GM18909 (cell line): ENCODE measurements at regions not wholly inside any gene's neighbourhood (a gene's known extent, or its start where the extent isn't known, plus 50 kb on each side); places are given as distances from the start of the nearest gene placed in this dataset.
A peak's percentile ranks its signal among the peaks of the same experiment; 100 is the strongest.
"Not testable (repeated sequence)": the region's sequence is repeated elsewhere in the genome, so short reads cannot be mapped to it uniquely, and the experiment has no call there.

Source experiments
- ATAC-seq: cut with Tn5 transposase; IDR thresholded peaks from one replicate; pipeline ENCODE4 v1.9.1; 2021; ENCODE audit warnings: mild to moderate bottlenecking; ENCODE audit not compliant: unreplicated experiment, poor library complexity

DNA sequence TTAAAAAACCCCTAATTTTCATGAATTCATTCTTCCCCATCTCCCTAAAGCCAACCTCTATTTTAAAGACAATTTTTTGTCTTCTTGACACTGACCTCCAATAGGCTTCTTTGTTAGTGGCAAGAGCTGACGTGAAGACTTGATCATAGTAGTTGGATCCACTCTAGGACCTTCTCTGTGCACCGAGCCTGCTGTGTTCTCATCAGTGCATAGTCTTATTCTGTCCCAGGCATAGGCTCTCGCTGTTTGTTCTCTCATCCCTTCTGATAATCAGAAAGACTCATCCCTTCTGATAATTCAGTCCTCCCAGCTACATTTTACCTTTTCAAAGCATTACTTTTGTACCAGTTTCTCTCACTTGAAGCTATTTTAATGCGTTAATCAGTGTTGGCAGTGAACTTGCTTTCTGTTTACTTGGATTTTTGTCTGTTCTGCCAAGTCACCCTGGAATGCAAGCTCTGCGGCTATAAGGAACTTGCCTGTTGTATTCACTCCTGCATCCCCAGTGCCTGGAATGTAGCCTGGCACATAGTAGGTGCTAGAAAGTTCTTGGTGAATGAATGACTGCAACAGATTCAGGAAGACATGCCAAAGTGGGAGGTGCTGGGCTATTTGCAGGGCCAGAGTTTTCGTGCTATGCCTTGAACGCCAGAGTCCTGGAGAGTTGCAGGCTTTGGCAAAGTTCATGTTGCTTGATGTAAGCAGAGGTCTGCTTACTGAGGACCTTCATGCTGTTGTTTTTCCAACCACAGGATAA, 147.6 kb upstream of the MPHOSPH6 start:
- no peak for ATAC-seq

DNA sequence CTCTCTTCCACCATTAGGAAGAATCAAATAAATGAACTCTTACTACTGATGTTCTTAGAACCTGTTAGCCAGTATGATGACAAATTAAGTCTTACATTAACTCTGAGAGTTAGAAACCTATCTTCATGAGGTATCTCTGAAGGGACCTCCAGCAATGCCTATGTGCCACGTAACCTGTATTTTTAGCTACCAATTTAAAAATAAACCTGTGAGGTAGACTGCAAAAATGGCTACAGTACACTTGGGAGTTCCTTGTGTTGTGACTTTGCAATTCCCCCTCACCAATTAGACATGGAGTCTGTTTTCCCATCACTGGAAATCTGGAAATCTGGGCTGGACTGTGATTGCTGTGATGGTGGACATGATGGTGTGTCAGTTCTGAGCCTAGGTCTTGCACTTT, 143.7 kb upstream of the MPHOSPH6 start:
- no peak for ATAC-seq

DNA sequence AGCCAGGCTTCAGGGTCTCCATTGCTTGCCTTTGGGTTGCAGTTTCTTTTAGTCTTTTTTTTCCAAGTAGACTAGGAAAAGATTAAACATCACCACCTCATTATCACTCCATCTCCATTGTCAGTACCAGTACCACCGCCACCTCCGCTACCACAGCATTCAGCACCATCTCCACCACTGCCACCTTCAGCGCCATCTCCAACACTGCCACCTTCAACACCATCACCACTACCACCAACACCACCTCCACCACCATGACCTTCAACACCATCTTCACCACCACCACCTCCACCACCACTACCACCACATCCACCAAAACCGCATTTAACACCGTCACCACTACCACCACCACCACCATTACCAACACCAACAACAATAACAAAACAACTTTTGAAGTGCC, 141.5 kb upstream of the MPHOSPH6 start:
- ATAC-seq: no peak

DNA sequence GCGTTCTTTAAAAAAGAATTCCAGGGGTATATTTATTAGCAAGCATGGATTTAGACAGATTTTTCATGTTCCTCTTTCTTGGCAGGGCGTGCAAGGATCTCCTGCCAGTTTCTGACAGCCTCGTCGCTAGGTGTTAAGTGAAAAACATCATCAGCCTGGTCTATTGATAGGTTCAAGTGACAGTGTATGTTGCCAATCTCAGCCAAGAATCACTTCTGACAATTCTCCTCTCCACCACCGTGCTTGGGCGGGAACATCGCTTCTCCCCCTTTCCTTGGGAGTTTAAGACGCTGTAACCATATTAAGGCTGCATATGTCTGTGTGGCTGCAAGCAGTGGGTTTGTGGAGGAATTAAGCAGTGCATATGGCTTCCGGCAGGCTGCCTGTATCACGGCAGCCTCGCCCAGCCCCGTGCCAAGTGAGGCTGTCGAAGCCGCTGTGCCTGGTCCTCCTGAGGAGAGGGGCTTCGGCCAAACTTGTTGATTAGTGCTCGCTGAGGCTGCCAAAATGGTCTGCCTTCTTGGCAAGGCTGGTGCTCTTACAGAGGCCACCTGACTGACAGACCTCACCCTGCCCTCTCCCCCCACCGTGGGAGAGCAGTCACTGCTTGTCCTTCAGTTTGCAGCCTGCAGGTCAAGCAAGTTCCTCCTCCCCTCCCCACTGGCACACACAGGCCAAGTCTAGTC, 132.2 kb upstream of the MPHOSPH6 start:
- no peak for ATAC-seq

DNA sequence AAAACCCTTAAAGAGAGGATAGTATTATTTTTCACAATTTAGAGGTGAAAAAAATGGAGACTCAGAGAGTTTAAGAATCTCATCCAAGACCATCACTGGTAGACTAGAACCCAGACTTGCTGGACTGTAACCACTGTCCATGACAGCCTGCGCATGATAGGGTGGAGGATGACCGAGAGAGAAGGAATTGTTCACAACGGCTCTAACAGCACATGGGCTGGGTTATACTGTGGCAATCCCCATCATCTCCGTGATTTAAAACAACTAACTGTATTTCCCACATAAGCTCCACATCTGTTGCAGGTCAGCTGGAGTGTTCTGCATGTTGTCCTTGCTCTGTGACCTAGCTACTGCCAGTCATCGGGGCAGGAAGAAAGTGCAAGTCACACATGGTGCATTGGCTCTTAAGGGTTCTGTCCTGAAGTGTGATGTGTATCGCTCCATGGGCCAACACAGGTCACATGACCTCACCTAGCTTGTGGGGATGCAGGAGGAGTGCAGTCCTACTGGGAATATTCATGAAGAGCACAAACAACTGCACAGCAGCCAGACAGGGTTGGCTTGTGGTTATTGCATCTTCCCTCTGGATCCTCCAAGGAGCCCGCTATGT, 131.2 kb upstream of the MPHOSPH6 start:
- ATAC-seq: no peak

DNA sequence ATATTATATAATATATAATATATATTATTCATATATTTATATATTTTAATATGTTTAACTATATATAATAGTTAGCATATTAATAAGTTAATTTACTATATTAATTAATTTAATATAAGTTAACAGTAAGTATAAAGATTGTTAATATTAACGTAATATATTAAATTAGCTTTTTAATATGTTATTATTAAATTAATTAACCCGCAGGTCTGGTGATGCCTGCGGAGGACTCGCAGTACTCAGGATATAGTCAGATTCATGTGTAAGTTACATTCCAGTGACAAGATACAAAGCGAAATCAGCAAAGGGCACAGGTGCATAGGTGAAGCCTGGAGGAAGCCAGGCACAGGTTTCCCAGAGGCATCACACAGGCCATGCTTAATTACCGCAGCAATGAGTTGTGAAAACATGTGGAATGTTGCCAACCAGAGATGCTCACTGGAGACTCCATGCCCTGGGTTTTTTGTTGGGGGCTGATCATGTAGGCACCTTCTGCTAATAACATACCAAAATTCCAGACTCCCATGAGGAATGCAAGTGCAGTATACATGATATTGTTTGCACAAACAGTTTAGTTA, 130.4 kb upstream of the MPHOSPH6 start:
- ATAC-seq: no peak

DNA sequence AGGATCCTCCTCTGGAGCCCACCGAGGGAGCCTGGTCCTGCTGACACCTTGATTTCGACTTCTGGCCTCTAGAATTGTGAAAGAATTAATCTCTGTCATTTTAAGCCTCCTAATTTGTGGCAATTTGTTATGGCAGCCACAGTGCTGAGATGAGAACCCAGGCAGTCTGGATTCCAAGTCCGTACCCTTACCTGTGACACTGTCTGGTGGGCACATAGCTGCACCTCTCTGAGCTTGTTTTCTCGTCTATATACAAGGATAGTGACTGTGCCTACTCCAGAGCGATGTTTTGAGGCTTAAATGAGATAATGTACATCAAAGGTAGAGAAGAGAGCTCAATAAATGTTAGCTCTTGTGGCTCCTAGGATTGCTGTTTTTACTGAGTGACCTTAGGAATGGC, 128.4 kb upstream of the MPHOSPH6 start:
- no peak for ATAC-seq

DNA sequence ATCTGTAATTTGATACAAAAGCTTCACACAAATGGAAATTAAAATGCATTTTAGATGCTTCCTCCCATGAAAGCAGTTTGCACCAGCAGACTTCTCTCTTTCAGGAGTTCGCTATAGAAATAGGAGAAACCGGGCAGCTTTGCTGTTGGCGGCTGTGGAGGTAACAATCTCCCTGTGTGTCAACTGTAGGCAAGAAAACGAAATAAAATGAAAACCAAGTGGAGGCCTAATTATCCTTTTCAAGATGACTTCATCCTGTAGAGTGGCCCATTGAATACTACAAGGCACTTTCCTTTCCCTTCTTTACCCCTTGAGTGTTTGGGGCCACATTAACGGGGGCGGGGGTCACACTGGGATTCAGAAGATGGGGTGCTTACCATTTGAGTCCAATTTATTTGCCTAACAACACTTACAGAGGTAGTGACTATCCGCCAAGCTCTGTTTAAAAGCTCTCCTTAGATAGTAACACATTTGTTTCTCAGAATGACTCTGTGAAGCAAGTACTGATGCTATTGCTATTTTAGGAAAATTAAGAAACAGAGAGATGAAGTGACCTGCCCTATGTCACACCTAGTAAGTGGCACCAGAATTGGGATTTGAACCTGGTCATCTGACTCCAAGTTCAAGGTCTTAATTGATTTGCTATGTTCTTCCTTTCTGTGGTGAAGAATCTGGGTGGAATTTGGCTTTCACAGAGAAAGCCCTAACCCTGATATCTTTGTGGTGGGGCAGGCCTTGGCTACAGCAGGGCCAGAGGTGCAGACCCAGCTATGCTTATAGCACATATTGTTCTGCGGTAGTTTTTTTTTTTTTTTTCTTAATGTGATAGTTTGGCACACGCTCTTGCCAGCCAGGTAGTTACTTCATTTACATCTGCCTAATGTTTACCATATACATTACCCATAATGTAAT, 125.5 kb upstream of the MPHOSPH6 start:
- ATAC-seq: no peak

DNA sequence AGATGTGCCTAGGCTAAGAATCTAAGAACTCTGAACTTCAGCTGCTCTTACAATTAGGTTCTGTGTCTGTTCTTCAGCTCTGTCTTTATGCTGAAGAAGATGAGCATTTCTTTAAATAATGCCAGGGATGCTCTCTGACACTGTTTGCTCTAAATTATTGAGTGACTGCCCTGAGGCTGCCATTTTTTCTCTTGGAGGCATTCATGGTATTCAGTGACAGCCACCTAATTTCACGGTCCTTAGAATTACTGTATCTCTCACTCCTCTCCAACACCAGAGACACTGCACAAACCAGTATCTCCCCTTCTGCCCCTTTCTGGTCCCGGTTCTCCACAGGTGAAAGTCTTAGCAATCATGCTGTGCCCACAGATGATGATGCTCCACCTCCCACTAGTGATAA, 123.6 kb upstream of the MPHOSPH6 start:
- ATAC-seq: no peak

DNA sequence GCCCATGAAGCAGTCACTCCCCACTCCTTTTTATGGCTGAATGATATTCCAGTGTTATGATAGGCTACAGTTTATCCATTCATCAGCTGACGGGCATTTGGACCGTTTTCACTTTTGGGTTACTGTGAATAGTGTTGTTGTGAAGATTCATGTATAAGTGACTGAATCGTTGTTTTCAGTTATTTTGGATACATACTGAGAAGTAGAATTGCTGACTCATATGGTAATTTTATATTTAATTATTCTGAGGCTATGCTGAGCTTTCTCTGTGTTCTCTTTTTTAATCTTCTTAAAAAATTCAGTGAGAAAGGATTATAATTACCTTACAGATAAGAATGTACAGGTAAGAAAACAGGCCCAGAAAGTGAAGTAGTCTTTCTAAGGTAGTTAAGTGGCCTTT, 117.9 kb upstream of the MPHOSPH6 start:
- no peak for ATAC-seq

DNA sequence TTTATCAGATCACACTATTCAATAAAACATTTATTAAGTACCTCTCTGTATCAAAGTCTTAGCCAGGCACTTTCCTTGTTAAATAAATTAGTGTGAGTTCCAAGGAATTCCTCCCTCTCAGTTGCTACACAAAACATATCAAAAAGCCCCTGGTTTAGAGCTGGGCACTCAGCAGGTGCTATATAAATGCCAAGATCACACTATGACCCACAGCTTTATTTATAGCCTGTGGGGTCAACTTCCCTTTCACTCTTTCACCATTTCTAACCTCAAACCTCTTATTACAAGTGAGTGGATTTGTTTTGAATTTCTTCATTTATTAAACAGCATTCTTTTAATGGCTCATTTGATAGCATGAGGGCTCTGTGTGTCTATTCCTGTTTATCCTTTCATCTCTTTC, 112.6 kb upstream of the MPHOSPH6 start:
- ATAC-seq: no peak

DNA sequence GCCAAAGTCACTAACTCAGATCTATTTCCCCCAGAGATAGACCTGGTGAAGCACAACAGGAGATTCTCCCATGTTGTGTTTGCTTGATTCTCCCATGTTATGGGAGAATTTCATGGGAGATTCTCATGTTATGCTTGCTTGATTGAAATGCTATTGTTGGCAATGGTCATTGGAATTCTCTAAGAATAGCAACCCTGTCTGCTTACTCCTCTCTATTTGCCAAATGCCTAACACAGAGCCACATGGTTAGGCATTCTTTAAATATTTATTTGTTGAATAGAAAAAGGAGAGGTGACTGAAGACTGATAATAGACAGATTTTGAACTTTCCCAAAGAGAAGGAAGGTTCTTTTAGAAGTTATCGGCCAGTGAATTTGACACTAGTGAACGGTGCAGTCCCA, 111.5 kb upstream of the MPHOSPH6 start:
- no peak for ATAC-seq

DNA sequence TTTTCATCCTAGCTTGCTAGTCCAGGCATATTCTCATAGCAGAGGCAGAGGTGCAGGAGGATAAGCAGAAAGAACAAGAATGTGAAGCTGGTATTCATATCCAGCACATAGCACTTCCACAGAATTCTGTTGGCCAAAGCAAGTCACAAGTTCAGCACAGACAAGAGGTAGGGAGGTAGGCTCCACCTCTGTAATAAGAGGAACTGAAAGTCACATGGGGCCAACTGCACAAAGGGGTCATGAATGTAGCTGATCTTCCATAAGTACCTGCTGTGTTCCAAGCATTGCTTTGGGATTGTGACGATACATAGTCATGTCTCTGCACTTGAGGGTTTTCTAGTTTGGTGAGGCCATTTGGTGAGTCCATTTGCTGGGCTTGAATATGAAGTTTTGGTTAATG, 110.8 kb upstream of the MPHOSPH6 start:
- ATAC-seq: no peak

DNA sequence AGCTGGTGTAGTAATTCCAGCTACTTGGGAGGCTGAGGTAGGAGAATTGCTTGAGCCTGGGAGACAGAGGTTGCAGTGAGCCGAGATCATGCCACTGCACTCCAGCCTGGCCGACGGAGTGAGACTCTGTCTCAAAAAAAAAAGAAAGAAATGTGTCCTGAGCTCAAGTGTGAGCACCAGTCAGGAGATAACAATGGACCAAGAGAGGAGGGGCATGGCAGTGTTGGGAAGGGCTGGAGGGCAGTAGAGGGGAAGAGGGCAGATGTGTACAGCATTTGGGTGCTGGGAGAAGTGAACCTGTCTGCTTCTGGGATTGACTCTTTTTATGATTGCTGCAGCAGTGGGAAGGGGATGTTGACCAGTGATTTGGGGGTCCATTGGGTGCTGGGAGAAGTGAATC, 105.3 kb upstream of the MPHOSPH6 start:
- not testable (repeated sequence) for ATAC-seq

DNA sequence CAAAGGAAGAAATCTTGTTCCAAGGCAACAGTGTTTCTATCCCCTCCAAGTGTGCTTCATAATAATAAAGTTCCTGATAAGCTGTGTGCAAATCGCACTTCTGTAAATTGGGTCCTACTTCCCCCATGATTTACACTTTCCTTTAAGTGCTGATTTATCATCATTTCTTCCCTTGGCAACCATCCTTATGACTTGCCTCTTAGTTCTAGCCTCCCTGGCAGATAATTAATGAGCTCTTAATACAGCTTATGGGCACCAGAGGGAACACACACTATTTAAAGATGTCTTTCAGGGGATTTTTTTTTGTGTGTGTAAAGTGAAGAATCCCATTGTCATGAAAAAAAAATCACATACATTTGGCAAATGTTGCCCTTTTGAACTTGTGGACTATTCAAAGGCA, 101.6 kb upstream of the MPHOSPH6 start:
- no peak for ATAC-seq

DNA sequence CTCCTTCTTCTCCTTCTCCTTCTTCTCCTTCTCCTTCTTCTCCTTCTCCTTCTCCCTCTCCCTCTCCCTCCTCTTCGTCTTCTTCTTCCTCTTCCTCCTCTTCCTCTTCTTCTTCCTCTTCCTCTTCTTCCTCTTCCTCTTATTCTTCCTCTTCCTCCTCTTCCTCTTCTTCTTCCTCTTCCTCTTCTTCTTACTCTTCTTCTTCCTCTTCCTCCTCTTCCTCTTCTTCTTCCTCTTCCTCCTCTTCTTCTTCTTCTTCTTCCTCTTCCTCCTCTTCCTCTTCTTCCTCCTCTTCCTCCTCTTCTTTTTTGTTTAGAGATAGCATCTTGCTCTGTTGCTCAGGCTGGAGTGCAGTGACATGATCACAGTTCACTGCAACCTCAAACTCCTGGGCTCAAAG, 97.7 kb upstream of the MPHOSPH6 start:
- not testable (repeated sequence) for ATAC-seq

DNA sequence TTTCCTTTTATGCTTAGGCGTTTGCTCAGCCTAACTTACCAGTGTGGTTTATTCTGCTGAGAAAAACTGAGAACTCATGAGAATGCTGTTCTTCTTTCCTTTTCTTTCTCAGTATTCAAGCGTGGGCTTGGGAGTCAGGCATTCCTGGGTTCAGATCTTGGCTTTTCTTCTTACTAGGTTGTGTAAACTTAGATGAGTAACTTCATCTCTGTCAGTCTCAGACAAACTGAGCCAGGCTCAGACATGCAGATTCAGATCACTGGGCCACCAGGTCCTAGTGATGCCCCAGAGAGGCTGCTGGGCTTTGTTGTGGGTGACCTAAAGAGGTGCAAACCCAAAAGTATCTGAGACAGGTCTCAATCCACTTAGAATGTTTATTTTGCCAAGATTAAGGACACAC, 95.8 kb upstream of the MPHOSPH6 start:
- ATAC-seq: no peak

DNA sequence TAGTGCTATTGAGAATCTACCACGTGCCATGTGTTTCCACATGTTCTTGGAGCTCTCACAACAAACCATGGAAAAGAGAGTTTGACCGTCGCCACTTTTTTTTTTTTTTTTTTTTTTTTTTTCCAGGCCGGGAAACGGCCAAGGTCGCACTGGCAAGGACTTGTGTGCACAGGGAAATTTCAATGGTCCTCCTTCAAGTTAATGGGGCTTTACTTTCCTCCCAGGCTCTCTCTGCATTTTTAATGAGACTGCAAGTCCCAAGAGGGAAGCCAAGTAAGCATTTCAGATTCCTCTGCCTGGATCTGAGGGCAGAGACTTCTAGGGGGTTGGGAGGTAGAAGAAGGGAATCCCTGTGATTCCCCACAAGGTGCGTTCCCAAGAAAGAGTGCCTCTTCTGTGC, 94.7 kb upstream of the MPHOSPH6 start:
- ATAC-seq: no peak

DNA sequence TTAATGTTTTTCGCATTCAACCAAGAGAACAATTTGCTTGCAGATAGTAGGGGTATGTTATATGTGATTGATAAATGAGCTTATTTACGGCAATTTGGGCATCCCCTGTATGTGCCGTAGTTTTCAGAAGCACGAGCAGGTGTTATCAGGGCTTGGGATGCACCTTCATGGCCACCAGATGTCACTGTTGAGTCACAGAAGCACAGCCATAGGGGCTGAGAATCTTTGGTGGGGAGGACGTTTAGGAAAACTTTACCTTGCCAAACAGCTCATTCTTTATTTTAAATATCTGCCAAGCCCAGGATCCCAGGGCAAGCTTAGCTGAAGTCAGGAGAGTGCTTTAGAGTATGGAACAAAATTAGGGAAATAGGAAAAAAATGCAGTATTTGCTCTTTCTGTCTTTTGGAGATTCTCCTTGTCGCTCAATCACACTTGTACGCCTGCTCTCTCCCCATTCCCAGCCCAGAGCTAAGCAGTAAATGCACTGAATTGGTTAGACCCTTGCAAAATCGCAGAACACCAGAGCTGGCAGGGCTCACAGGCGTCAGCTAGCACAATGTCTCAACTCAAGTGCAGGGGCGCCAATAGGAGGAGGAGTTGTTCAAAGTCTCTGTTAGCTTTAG, 93.6 kb upstream of the MPHOSPH6 start:
- ATAC-seq: peak; percentile 64

DNA sequence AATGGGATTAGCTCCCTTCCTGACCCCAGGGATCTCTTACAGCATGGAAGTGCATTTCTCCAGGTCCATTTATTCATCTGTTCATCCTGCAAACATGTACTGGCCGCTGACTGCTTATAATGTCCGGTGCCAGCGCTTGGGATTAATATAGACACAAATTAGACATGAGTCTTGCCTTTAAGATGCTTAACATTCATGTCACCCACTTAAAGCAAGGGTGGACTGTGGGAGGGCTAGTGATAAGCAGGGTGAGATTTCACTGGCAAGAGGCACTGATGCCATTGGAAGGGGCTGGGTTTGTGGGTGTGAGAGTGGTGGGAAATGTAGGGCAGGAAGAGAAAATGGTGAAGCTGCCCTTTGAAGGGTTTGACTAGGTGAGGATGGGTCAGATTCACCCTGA, 92.2 kb upstream of the MPHOSPH6 start:
- ATAC-seq: no peak
